ENCODE measurements at regions not wholly inside any gene's neighbourhood (a gene's known extent, or its start where the extent isn't known, plus 50 kb on each side); places are given as distances from the start of the nearest gene placed in this dataset.

- TF ChIP-seq CTCF (IDR thresholded peaks at IDR 0.05) (no peak), POLR2A (IDR thresholded peaks at IDR 0.05) (no peak)
Measured at GRCh38 chr11:112590764-112591163, 330.1 kb upstream of the PLET1 start.

Measured in testis (tissue), 2 donors.